Activated CD4-positive, alpha-beta T cell treated with anti-CD3 and anti-CD28 coated beads, Interleukin-2, amount 10 ng/mL, durations not matched to agents 24 days and 14 days (primary cell): ENCODE measurements at regions not wholly inside any gene's neighbourhood (a gene's known extent, or its start where the extent isn't known, plus 50 kb on each side); places are given as distances from the start of the nearest gene placed in this dataset.

Experiments used
- DNase-seq: peaks from one replicate; pipeline ENCODE4 v3.0.0; 2022
- H3K27ac Mint-ChIP-seq: one replicate; pipeline ENCODE4 v1.8.0; 2022; ENCODE audit warnings: mild to moderate bottlenecking, mixed read lengths
- H3K27me3 Mint-ChIP-seq: one replicate; pipeline ENCODE4 v1.8.0; 2022; ENCODE audit warnings: mixed read lengths
- H3K36me3 Mint-ChIP-seq: one replicate; pipeline ENCODE4 v1.8.0; 2022; ENCODE audit warnings: low read depth, mild to moderate bottlenecking, mixed read lengths
- H3K4me1 Mint-ChIP-seq: one replicate; pipeline ENCODE4 v1.8.0; 2021; ENCODE audit warnings: mixed read lengths
- H3K4me3 Mint-ChIP-seq: one replicate; pipeline ENCODE4 v1.8.0; 2022; ENCODE audit warnings: mild to moderate bottlenecking, moderate library complexity, mixed read lengths
- H3K9me3 Mint-ChIP-seq: one replicate; pipeline ENCODE4 v1.8.0; 2021; ENCODE audit warnings: mixed read lengths
- intact Hi-C: fragments of 100-400 bp; cut with micrococcal nuclease; formaldehyde crosslinking; loops from one replicate; pipeline ENCODE4 v1.15.1; 2023

- Mint-ChIP-seq H3K4me3 (no peak overlapping the region), H3K36me3 (no peaks in the 10 kb centered on the region), H3K4me1 (peaks cover 3% of the 10 kb centered on the region), H3K27me3 (peaks cover 2% of the 10 kb centered on the region), H3K27ac (no peak overlapping the region), H3K9me3 (no peaks in the 10 kb centered on the region)
- intact Hi-C loops = loop anchor here (1.0 kb wide), 1 partner anchor 496 kb away; no protein-coding TSS in a partner anchor
- peak; percentile 88 for DNase-seq
These were observed 568.1 kb upstream of the WWC1 start for GRCh38 chr5:167723254-167723871.

- Mint-ChIP-seq H3K4me1 (peaks cover 3% of the 10 kb centered on the region), H3K9me3 (no peaks in the 10 kb centered on the region), H3K4me3 (no peak overlapping the region), H3K27me3 (peaks cover 2% of the 10 kb centered on the region), H3K36me3 (no peaks in the 10 kb centered on the region), H3K27ac (no peak overlapping the region)
- DNase-seq = no peak
- intact Hi-C loops = no loop called here
These were observed 566.2 kb upstream of the WWC1 start for GRCh38 chr5:167725264-167725663.

- Mint-ChIP-seq H3K27me3 (peaks cover 2% of the 10 kb centered on the region), H3K4me1 (peaks cover 3% of the 10 kb centered on the region), H3K27ac (no peak overlapping the region), H3K9me3 (no peaks in the 10 kb centered on the region), H3K36me3 (no peaks in the 10 kb centered on the region), H3K4me3 (no peak overlapping the region)
- intact Hi-C loops = no loop called here
- no peak for DNase-seq
These were observed 565.7 kb upstream of the WWC1 start for GRCh38 chr5:167725741-167726140.

- no peaks in the 10 kb centered on the region for H3K9me3 Mint-ChIP-seq
- H3K27ac Mint-ChIP-seq = no peak overlapping the region
- H3K27me3 Mint-ChIP-seq = peaks cover 2% of the 10 kb centered on the region
- H3K4me3 Mint-ChIP-seq = no peak overlapping the region
- intact Hi-C loops = no loop called here
- H3K4me1 Mint-ChIP-seq = peaks cover 3% of the 10 kb centered on the region
- no peaks in the 10 kb centered on the region for H3K36me3 Mint-ChIP-seq
- no peak for DNase-seq
These were observed 564.8 kb upstream of the WWC1 start for GRCh38 chr5:167726642-167727041.

GRCh38 chr5:167730121-167730520 is 561.3 kb upstream of the WWC1 start:
- DNase-seq = no peak
- no peaks in the 10 kb centered on the region for H3K36me3 Mint-ChIP-seq
- H3K27ac Mint-ChIP-seq = no peak overlapping the region
- H3K9me3 Mint-ChIP-seq = no peaks in the 10 kb centered on the region
- no peaks in the 10 kb centered on the region for H3K4me1 Mint-ChIP-seq
- intact Hi-C loops = no loop called here
- H3K27me3 Mint-ChIP-seq = no peaks in the 10 kb centered on the region
- H3K4me3 Mint-ChIP-seq = no peak overlapping the region

GRCh38 chr5:167730656-167731055 is 560.8 kb upstream of the WWC1 start:
- Mint-ChIP-seq H3K27me3 (no peaks in the 10 kb centered on the region), H3K9me3 (no peaks in the 10 kb centered on the region), H3K4me3 (no peak overlapping the region), H3K36me3 (no peaks in the 10 kb centered on the region), H3K27ac (no peak overlapping the region), H3K4me1 (no peaks in the 10 kb centered on the region)
- no peak for DNase-seq
- intact Hi-C loops = no loop called here

- intact Hi-C loops = no loop called here
- Mint-ChIP-seq H3K36me3 (no peaks in the 10 kb centered on the region), H3K4me3 (no peak overlapping the region), H3K27ac (no peak overlapping the region), H3K4me1 (no peaks in the 10 kb centered on the region), H3K9me3 (no peaks in the 10 kb centered on the region), H3K27me3 (no peaks in the 10 kb centered on the region)
- no peak for DNase-seq
These were observed 559.5 kb upstream of the WWC1 start for GRCh38 chr5:167731951-167732350.

- no peak overlapping the region for H3K27ac Mint-ChIP-seq
- no peaks in the 10 kb centered on the region for H3K4me1 Mint-ChIP-seq
- no peak overlapping the region for H3K4me3 Mint-ChIP-seq
- intact Hi-C loops = no loop called here
- no peaks in the 10 kb centered on the region for H3K27me3 Mint-ChIP-seq
- no peaks in the 10 kb centered on the region for H3K36me3 Mint-ChIP-seq
- DNase-seq = no peak
- no peaks in the 10 kb centered on the region for H3K9me3 Mint-ChIP-seq
These were observed 558.9 kb upstream of the WWC1 start for GRCh38 chr5:167732499-167732898.

GRCh38 chr5:167736992-167737391 is 554.5 kb upstream of the WWC1 start:
- DNase-seq = no peak
- intact Hi-C loops = no loop called here
- Mint-ChIP-seq H3K9me3 (no peaks in the 10 kb centered on the region), H3K4me1 (no peaks in the 10 kb centered on the region), H3K4me3 (no peak overlapping the region), H3K27me3 (no peaks in the 10 kb centered on the region), H3K27ac (no peak overlapping the region), H3K36me3 (no peaks in the 10 kb centered on the region)

GRCh38 chr5:167743695-167744464 is 547.6 kb upstream of the WWC1 start:
- no peak for DNase-seq
- Mint-ChIP-seq H3K27me3 (no peaks in the 10 kb centered on the region), H3K36me3 (no peaks in the 10 kb centered on the region), H3K27ac (no peak overlapping the region), H3K4me1 (no peaks in the 10 kb centered on the region), H3K4me3 (no peak overlapping the region), H3K9me3 (no peaks in the 10 kb centered on the region)
- intact Hi-C loops = no loop called here

- Mint-ChIP-seq H3K27me3 (no peaks in the 10 kb centered on the region), H3K36me3 (no peaks in the 10 kb centered on the region), H3K4me3 (no peak overlapping the region), H3K9me3 (no peaks in the 10 kb centered on the region), H3K4me1 (no peaks in the 10 kb centered on the region), H3K27ac (no peak overlapping the region)
- intact Hi-C loops = no loop called here
- DNase-seq = no peak
These were observed 545.6 kb upstream of the WWC1 start for GRCh38 chr5:167745868-167746267.

GRCh38 chr5:167750586-167750985 is 540.9 kb upstream of the WWC1 start:
- intact Hi-C loops = no loop called here
- H3K36me3 Mint-ChIP-seq = no peaks in the 10 kb centered on the region
- H3K9me3 Mint-ChIP-seq = no peaks in the 10 kb centered on the region
- H3K4me1 Mint-ChIP-seq = no peaks in the 10 kb centered on the region
- no peak overlapping the region for H3K27ac Mint-ChIP-seq
- H3K4me3 Mint-ChIP-seq = no peak overlapping the region
- no peaks in the 10 kb centered on the region for H3K27me3 Mint-ChIP-seq
- no peak for DNase-seq

- no peaks in the 10 kb centered on the region for H3K9me3 Mint-ChIP-seq
- H3K27ac Mint-ChIP-seq = no peak overlapping the region
- H3K4me1 Mint-ChIP-seq = no peaks in the 10 kb centered on the region
- H3K4me3 Mint-ChIP-seq = no peak overlapping the region
- no peaks in the 10 kb centered on the region for H3K27me3 Mint-ChIP-seq
- no peaks in the 10 kb centered on the region for H3K36me3 Mint-ChIP-seq
- DNase-seq = no peak
- intact Hi-C loops = no loop called here
These were observed 538.5 kb upstream of the WWC1 start for GRCh38 chr5:167752936-167753335.

GRCh38 chr5:167753725-167754490 is 537.5 kb upstream of the WWC1 start:
- intact Hi-C loops = no loop called here
- Mint-ChIP-seq H3K9me3 (no peaks in the 10 kb centered on the region), H3K4me3 (no peak overlapping the region), H3K27me3 (no peaks in the 10 kb centered on the region), H3K36me3 (no peaks in the 10 kb centered on the region), H3K4me1 (no peaks in the 10 kb centered on the region), H3K27ac (no peak overlapping the region)
- DNase-seq = no peak
